NCI-H1048 (cell line): ENCODE measurements at regions not wholly inside any gene's neighbourhood (a gene's known extent, or its start where the extent isn't known, plus 50 kb on each side); places are given as distances from the start of the nearest gene placed in this dataset.

Source experiments
- DNase-seq: peaks from one replicate; lab custom pipeline; 2025; lab: John Stamatoyannopoulos, UW

DNA sequence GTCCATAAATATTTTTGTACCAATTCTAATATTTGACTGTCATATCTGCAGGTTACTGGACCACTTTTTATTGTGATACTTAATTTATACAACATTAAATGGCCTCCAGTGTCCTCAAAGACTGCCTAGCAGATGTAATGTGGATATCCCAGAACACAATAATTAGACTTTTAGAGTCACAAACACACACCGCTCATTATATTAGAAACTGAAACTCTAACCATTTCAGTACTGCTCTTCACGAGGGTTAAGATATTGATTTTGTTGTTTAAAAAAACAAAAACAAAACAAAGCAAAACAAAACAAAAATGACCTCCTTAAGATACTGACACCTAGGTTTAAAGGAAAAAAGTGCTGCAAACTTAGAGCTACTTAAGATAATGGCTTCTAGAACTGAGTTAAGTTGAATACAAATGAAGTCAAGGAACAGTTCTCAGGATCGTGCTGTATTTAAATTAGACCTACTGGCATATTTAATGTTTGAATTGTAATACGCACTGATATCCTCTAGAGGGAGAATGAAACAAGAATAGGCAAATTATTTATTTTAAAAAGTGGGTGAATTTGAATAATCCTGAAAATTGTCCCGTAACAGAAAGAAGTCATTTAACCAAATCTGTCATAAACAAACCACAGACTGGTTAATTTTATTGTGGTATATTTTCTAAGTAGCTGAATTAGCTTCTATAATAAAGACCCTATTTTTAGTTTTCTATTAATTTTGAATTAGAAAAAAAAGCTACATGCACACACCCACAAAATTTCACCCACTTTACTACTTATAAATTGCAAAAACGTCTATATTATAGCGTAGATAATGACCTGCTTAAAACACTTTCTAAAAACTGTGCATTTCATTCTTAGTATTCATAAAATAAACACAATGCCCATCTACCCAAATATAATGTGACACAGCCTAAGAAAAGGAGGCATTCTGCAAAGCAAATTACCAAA is 395.2 kb upstream of the DCN start:
- DNase-seq = peak; percentile 20

DNA sequence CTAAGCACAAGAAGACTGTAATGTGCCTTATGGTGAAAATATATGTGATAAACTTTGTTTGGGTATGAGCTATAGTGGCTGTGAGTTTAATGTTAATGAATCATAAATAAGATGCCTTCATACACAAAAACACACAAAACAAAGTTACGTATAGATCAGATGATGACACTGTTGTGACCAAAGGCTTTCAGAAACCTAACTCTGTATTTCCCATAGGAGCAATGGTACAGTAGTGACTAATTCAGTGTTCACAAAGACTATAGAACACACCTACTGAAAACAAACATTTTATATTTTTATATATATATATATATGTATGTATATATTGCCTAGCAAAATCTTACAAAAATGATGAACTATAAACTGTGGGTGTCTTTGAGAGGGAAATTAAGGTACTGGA is 393.8 kb upstream of the DCN start:
- no peak for DNase-seq

DNA sequence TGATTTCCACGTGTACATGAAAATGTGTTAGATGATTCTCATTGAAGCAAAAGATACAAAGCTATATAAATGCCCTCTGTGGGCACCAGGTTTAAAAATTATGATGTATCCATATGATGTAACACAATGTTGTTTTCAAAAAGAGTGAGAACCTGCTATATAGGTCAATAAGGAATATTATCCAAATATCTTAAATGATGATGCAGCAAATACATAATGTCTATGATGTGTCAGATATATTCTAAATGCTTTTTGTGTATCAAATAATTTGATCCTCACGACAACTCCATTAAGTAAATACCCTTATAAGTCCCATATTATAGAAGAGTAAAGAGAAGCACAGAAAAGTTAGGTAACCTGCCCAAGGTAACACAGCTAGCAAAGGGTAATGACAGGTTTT is 393.0 kb upstream of the DCN start:
- no peak for DNase-seq

DNA sequence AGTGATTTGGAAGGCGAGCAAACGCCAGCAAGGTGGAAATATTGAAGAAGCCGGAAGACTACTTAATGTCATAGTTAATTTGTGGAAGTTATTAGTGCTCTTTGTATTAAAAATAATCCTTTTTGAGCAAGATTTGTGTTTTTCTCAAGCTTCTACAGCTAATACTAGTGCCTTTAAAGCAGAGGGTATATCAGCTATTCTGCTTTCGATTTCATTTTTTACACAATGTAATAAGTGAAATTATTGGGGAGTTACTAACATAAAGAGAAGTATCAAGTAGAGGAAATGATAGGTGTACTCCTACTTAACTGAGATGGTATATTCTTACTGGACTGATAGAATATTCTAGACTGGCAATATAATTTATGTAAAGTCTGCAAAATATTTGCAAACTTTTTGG is 392.4 kb upstream of the DCN start:
- DNase-seq = no peak

DNA sequence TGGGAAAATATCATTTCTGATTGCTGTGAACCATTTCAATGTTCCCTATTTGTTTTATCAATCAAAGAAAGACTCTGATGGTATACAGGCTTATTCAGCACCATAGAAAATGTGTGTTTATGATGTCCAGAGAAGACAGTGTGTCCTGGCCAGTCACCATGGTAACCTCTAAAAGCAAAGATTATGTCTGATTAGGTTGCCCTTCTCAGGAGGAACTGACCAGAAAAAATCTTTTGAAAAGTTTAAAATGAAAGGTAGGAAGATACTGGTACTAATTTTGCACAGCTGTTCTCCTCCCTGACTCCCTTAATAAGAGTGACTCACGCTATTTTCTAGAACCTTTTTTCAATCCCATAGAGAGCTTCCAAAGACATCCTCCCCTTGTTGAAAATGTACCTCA is 391.8 kb upstream of the DCN start:
- DNase-seq = no peak

DNA sequence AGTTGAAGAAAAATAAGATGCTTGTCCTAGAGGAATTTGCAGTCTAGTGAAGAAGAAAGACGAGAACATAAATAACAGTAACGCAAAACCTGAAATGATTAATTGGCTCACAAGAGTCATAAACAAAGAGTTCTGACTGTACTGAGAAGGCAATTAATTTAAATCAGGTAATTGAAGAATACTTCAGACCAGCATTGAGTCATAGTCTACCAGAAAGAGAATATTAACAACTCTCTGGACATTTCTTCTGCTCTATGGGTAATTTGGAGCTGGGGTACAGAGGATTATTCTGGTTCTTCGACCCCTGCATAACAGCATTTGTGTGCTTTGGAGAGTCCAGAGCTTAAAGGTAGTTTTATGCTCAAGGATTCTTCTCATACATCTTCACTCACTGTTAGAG is 390.3 kb upstream of the DCN start:
- no peak for DNase-seq

DNA sequence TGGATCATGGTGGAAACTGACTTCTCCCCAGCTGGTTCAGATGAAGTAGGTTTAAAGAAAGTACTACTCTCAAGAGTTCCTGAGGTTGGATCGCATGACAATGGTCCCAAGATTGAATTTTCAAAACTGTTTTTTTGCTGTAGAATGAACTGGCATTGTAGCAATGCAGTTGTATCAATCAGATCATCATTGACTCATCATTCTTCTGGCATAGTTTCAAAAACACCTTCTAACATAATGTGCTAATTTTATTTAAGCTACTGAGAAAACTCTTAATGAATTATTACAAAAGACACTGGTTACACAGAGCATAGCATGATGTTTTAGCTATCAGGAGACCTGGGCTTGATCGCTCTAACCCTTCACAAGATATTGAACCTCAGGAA is 384.5 kb upstream of the DCN start:
- no peak for DNase-seq

DNA sequence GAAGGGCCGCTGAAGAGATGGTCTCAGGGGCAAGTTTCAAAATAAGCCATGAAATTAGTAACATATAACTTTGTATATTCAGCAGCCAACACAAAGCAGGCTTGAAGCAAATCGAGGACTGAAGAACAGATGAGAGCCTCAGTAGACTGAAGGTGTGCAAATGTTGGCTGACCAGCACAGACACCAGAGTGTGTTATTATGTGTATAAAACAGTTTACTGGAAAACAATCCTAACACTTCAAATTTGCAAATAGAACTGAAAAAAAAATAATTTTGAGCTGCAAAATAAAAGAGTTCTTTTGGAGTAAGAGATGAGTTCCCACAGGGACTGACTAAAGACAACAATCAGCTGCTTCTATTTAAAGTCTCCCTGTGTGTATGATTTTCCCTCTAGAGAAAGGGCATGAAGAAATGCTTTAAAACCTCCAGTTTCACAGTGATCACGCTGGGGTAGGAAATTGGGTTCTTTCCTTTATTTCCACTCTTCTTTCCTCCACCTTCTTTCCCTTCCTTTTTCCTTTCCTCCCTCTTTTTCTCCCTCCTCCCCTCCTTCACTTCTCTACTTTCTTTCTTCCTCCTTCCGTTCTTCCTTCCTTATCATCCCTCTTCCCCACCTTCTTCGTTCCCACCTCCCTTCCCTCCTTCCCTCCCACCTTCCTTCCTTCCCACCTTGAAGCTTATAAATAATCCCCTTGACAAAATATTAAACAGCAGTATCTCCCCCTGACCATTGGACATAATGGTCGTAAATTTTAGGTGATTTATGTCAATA is 383.9 kb upstream of the DCN start:
- no peak for DNase-seq

DNA sequence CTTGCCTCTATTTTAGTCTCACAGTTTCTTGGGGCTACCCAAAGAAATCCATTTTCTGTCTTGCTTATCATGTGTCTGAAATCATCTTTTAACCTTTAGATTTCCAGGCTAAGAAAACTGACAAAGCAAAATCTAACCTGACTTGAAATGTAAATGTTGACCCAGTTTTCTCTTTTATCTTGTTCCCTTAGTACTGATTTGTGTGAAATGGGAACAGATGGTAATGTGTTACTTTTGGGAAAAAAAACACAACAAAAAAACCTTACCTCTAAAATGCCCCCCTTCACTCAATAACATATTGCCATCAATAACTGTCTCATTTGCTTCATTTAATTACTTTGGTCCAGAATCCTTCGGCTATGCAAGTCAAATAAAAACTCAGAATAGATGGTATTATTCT is 383.2 kb upstream of the DCN start:
- DNase-seq = no peak

DNA sequence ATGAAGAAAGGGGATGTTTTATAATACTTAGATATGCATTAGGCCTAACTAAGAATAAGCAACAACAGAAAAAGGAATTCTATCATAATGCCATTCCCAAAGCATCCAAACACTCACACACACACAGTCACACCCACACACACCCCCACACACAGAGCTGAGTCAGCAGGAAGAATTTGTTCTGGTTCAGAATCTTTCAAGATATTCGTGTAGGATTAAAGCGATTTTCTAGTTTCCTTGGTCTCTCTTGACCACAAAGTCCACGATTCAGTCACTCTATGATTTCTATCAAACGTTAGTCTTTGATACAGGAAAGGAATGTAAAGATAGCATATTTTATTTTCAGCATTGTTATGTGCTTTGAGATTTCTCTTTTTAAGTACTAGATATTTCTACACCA is 382.6 kb upstream of the DCN start:
- DNase-seq = no peak

DNA sequence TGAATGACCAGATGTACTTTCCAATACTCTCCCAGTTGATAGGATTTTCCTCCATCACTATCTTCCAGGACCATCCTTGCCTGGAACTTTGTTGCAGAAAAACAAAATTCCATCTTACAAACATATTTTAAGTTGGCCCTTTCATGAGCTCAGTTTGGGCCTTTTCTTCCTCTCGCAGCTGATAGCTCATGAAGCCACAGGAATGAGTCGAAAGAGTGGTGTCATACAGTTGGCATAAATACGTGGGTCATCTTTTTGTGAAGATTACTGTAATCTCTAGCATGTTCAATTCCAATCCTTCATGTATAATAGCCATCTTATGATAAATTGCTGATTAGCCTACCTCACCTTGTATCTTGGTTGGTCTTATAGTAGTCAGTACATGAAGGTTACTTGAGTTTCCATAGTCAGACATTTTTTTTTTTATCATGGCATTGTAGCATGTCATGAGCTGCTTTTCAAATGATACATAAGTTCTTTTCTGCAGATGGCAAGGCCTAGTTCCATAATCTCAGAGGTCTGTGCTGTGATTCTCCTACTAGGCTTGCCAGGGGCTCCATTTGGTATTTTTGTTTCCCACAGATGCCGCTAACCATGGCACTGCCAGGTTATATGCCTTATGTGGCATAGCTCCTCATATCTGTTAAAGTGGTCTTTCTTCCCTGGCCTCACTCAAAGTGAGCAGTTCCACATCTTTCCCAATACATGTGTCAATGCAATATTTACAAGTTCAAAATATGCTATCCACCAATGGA is 380.6 kb upstream of the DCN start:
- DNase-seq = no peak

DNA sequence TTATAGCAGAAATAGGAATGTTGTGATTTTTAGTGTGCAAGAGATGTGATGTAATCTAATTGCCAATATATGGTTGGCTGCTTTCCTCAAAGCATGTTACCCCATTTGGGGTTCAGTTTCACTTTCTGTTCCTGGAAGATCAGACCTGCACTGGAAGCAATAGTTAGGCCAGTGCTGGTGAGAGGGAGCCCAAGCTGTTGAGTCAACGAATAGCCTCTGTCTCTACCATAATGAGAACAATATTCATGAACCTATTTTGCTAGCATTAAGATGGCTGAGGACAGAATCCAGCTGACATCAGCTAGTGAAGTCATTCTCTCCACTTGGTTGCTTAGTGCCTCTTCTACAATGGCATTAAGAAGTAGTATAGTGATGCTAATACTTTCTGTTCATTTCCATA is 379.9 kb upstream of the DCN start:
- no peak for DNase-seq

DNA sequence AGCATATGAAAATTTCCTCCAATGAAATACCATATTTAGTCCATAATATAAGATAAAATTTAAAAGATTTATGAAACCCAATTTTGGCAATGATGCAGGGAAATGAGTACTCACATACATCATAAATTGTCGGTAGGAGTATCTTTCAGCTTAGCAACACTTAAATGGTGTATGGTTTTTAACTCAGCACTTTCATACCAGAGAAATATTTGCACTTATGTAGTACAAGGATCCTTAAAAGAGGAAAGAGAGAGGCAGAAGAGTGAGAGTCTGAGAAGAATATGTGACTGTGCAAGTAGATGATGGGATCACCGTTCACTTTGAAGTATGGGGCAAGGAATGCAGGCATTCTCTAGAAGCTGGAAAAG is 379.3 kb upstream of the DCN start:
- no peak for DNase-seq

DNA sequence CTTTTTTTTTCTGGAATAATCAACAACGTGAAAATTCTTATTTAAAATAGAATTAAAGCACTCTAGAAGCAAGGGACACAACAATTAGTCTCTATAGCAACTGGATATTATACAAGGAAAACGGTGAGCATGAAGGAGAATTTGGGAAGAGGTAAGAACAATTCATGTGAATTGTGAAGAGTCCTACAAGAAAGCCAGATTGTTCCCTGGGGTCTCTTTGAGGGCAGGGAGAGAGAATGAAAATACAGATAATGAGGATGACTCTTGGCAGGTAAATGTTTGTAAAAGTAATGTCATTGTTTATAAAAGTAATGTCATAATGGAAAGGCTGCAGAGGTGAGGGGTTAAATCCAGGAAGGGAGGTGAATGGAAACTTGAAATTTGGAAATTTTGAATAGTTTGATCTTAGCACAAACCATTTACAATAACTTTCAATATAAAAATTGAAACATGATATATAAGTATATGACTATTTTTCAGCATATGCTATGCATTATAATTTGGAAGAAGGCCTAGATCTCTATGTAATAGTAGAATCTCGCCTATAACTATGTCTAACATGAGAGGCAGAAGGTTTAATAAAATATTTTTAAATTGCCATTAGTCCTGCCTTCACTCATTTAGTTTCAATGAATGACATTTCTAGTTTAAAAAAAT is 378.8 kb upstream of the DCN start:
- no peak for DNase-seq

DNA sequence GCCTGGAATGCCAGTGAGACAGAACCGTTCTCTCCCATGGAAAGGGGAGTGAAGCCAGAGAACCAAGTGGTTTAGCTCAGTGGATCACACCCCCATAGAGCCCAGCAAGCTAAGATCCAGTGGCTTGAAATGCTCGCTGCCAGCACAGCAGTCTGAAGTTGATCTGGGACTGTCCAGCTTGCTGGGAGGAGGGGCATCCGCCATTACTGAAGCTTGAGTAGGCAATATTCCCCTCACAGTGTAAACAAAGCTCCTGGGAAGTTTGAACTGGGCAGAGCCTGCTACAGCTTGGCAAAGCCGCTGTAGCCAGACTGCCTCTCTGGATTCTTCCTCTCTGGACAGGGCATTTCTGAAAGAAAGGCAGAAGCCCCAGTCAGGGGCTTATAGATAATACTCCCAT is 374.3 kb upstream of the DCN start:
- no peak for DNase-seq

DNA sequence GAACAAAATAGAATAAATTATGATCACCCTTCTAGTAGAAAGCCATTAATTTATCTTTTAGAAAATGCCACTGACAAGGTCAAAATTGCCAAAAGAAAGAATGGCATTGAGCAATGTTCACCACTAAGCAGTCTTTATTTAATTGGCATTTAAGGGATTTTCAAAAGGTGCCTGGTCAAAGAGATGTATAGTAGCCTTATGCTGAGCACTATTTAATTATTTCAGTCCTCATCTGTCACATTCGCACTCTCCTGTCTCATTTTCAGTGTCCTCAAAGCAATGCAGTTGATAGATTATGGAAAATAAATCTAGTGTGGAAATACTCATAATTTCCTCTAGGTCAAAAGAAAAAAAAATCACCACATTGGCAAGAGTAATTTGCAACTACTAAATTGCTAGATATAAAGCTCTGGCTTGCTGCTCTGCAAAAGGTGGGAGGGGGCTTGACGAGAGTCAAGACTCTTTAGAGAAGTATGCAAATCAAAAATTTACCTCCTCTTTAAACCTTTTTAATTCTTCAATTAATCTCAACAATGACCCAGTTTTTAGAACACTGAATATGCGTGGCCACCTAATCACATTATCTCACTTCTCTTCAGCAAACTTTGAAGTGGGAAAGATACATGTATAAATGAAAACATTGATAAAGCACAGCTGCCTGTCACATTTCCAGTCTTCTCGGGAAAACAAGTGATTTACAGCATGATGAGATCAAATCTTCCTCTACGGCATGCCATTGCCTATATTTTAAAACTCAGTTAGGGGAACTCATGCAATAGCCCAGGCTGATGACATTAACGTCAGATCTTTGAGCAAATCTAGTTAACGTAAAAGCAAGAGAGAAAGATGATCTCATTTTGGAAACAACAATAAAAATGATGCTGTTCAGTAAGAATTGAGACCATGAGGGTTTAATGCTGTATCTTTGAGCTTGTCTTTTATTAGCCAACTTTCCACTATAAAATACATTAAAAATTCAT is 373.1 kb upstream of the DCN start:
- no peak for DNase-seq

DNA sequence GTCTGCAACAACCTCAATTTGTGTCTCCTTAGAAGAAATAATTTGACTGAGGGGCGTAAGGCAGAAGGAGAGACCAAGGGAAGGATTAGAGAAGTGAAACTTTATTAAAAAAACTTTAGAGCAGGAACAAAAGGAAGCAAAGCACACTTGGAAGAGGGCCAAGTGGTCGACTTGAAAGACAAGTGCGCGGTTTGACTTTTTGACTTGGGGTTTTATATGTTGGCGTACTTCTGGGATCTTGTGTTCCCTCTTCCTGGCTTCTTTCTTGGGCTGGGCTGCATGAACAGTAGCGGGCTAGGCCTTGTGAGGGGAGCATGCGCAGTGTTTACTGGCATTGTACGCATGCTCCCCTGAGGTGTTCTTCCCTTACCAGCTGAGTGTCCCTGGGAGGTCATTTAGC is 369.3 kb upstream of the DCN start:
- no peak for DNase-seq

DNA sequence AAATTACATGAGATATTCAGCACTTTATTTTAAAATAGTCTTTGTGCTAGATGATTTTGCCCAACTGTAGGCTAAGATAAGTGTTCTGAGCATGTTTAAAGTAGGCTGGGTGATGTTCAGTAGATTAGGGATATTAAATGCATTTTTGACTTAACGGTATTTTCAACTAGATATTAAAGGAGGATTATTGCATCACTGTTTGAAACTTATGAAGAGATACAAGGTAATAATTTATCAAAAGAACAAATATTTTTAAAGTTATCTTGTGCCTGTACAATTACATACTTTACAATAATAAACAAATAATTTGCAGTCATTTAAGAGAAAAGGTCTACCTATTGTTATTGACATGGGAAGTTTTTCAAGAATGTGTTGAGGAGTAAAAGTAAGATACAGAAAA is 368.6 kb upstream of the DCN start:
- no peak for DNase-seq

DNA sequence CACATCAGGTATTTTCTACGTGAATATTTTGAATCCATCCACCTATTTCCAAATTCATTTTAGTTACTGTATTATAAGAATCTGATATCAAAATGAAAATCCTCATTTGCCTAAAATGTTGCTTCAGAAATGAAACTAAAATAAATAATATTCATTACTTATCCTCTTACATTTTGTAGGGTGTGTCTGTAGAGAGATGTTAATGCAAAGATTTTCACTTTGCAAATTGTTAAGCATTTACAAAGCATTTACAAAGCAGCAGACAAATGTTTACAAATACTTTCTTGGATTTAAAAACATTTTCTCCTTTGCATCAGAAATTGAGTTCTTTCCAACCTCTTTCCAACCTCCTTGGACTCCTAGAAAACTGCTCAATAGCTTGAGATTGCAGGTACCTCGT is 360.0 kb upstream of the DCN start:
- no peak for DNase-seq

DNA sequence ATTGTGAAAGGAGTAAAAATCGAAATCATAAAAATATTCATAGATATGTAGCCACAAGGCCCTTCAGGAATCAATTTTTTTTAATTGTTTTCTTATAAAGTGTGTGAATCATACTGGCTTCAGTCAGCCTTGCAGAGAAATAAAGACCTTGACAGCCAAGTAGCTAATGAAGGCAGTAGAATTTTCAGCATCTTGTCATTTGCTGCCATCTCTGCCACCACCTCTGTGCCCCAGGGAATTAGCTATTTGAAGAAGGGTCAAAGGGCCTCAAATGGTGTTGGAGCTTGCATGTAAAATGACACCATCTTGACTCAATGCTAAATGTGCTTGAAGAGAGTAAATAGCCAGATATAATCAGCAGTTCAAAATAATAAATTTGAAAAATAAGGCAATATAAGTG is 359.4 kb upstream of the DCN start:
- no peak for DNase-seq

DNA sequence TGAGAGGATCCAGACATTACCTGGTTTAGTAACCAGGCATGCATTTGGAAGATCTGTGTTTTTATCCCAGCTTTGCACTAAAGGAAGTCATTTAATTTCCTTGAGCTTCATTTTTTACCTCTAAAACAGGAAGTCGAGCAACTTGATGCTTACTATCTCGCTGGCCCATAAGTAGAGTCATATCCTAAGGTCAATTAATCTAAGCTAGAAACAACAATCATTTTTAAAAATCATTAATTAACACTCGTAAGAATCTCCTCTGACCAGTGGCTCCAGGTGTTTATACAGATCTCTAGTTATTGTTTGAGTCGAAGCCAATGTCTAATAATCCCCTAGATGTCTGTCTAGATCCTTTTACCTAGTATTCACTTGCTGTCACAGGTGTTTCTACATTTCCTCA is 355.8 kb upstream of the DCN start:
- no peak for DNase-seq
